Keratinocyte (primary cell): ENCODE measurements at regions not wholly inside any gene's neighbourhood (a gene's known extent, or its start where the extent isn't known, plus 50 kb on each side); places are given as distances from the start of the nearest gene placed in this dataset.
A peak's percentile ranks its signal among the peaks of the same experiment; 100 is the strongest.

Source experiments
- DNase-seq: peaks from one replicate; pipeline ENCODE4 v3.0.0-alpha.2; 2011; ENCODE audit warnings: low read depth, missing footprints, low spot score
- FAIRE-seq: peaks from 2 replicates; lab custom pipeline; 2011; peaks lifted over from hg19 to GRCh38; lab: Jason Lieb, UNC
- H2AFZ ChIP-seq: 2 replicates; pipeline ENCODE4 v1.6.0; 2012; ENCODE audit warnings: low read length, control low read depth, inconsistent platforms; ENCODE audit not compliant: control insufficient read depth
- H3K27ac ChIP-seq: 2 replicates; pipeline ENCODE4 v1.5.1; 2011; ENCODE audit warnings: low read length; ENCODE audit not compliant: control insufficient read depth, insufficient read depth
- H3K27me3 ChIP-seq: 3 replicates; pipeline ENCODE4 v1.6.0; 2011; ENCODE audit warnings: low read length; ENCODE audit not compliant: control insufficient read depth, insufficient read depth; ENCODE audit errors: extremely low read depth
- H3K36me3 ChIP-seq, 2 experiments: 2 replicates in 1 of 2; 3 replicates in 1 of 2; pipeline ENCODE4 v1.5.1; 2011; ENCODE audit warnings: low read length in 2 of 2, mild to moderate bottlenecking in 1 of 2; ENCODE audit not compliant: control insufficient read depth in 2 of 2, insufficient read depth in 2 of 2; ENCODE audit errors: extremely low read depth in 1 of 2
- H3K4me1 ChIP-seq: 3 replicates; pipeline ENCODE4 v1.5.1; 2011; ENCODE audit warnings: low read length; ENCODE audit not compliant: control insufficient read depth, insufficient read depth; ENCODE audit errors: extremely low read depth
- H3K4me2 ChIP-seq: 3 replicates; pipeline ENCODE4 v1.6.0; 2011; ENCODE audit warnings: low read depth, low read length; ENCODE audit not compliant: control insufficient read depth, insufficient read depth; ENCODE audit errors: extremely low read depth
- H3K4me3 ChIP-seq, 3 experiments: fragments of 200-600 bp in 1 of 3; sonication (generic) in 1 of 3; 2 replicates in 2 of 3; 3 replicates in 1 of 3; pipeline ENCODE4 v1.5.1; 2011 to 2016; ENCODE audit warnings: low read length in 3 of 3, mild to moderate bottlenecking in 3 of 3, control low read depth in 2 of 3, inconsistent platforms in 1 of 3, low read depth in 1 of 3, mixed read lengths in 1 of 3, mixed run types in 1 of 3, moderate library complexity in 1 of 3; ENCODE audit not compliant: control insufficient read depth in 2 of 3, insufficient read depth in 2 of 3; ENCODE audit errors: extremely low read depth in 1 of 3
- H3K79me2 ChIP-seq: 2 replicates; pipeline ENCODE4 v1.6.0; 2012; ENCODE audit warnings: low read length; ENCODE audit not compliant: control insufficient read depth, insufficient read depth
- H3K9ac ChIP-seq: 3 replicates; pipeline ENCODE4 v1.6.0; 2011; ENCODE audit warnings: low read length; ENCODE audit not compliant: control insufficient read depth, insufficient read depth; ENCODE audit errors: extremely low read depth
- H3K9me1 ChIP-seq: 3 replicates; pipeline ENCODE4 v1.6.0; 2011; ENCODE audit warnings: low read length; ENCODE audit not compliant: control insufficient read depth, insufficient read depth; ENCODE audit errors: extremely low read depth
- H3K9me3 ChIP-seq: 2 replicates; pipeline ENCODE4 v1.5.1; 2012; ENCODE audit warnings: low read depth, low read length; ENCODE audit not compliant: control insufficient read depth
- H4K20me1 ChIP-seq: 3 replicates; pipeline ENCODE4 v1.6.0; 2011; ENCODE audit warnings: low read length; ENCODE audit not compliant: control insufficient read depth, insufficient read depth; ENCODE audit errors: extremely low read depth
- CTCF ChIP-seq, 3 experiments: IDR thresholded peaks in 1 of 3; conservative IDR thresholded peaks in 1 of 3; optimal IDR thresholded peaks in 1 of 3; 2 replicates in 2 of 3; 3 replicates in 1 of 3; pipeline versions ENCODE3 to v1.5.1; 2011; ENCODE audit warnings: low read length in 3 of 3, mild to moderate bottlenecking in 3 of 3, moderate library complexity in 2 of 3, control low read depth in 1 of 3, inconsistent platforms in 1 of 3; ENCODE audit not compliant: insufficient read depth in 2 of 3; ENCODE audit errors: extremely low read depth in 1 of 3
- EZH2 ChIP-seq: IDR thresholded peaks from one replicate; pipeline ENCODE4 v1.6.1; 2012; ENCODE audit warnings: inconsistent platforms, mild to moderate bottlenecking, low read length, moderate library complexity
- dilution Hi-C: fragments of 300-500 bp; cut with MboI; formaldehyde crosslinking; loops from one replicate; pipeline ENCODE4 v1.7.0; 2020; ENCODE audit warnings: low sequenced_read_pairs; ENCODE audit not compliant: extremely low pct_ligation_motif_present

DNA sequence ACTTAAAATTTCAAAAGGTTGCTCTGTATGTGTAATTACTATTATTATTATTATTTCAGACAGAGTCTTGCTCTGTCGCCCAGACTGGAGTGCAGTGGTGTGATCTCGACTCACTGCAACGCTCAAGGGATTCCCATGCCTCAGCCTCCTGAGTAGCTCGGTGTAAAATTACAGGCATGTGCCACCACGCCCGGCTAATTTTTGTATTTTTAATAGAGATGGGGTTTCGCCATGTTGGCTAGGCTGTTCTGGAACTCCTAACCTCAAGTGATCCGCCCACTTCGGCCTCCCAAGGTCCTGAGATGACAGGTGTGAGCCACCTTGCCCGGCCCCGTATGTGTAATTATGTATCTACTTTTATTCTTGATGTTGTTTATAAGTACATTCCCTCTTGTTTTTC lies 65.3 kb upstream of the ZNF217 start:
- Histone ChIP-seq H3K36me3 (no peaks in the 10 kb centered on the region), H3K9me1 (no peaks in the 10 kb centered on the region), H3K79me2 (no peaks in the 10 kb centered on the region), H3K4me3 (no peak overlapping the region), H3K27me3 (no peaks in the 10 kb centered on the region), H3K4me2 (no peak overlapping the region), H3K9me3 (no peaks in the 10 kb centered on the region), H3K9ac (no peak overlapping the region), H3K4me1 (peaks cover 55% of the 10 kb centered on the region), H3K27ac (peak overlapping the region; percentile 33), H4K20me1 (no peaks in the 10 kb centered on the region), H2AFZ (no peak overlapping the region)
- no peak for DNase-seq
- FAIRE-seq, result no peak
- no peak for TF ChIP-seq EZH2
- dilution Hi-C loops, result no loop called here

- dilution Hi-C loops, result no loop called here
- no peaks in the 10 kb centered on the region for H3K27me3 ChIP-seq
- H3K27ac ChIP-seq, result peak overlapping the region; percentile 33
- no peaks in the 10 kb centered on the region for H3K9me3 ChIP-seq
- H3K4me1 ChIP-seq, result peaks cover 56% of the 10 kb centered on the region
- no peak for DNase-seq
- H3K79me2 ChIP-seq, result no peaks in the 10 kb centered on the region
- no peaks in the 10 kb centered on the region for H3K36me3 ChIP-seq
- no peaks in the 10 kb centered on the region for H3K9me1 ChIP-seq
- FAIRE-seq, result no peak
- H2AFZ ChIP-seq, result no peak overlapping the region
- no peak overlapping the region for H3K4me2 ChIP-seq
- no peaks in the 10 kb centered on the region for H4K20me1 ChIP-seq
- no peak for TF ChIP-seq CTCF (optimal IDR thresholded peaks at IDR 0.05 in 1 of 3, IDR thresholded peaks at IDR 0.05 in 1 of 3, conservative IDR thresholded peaks at IDR 0.05 in 1 of 3; ENCODE audit: extremely low read depth in 1 of 3, insufficient read depth in 2 of 3, low read length in 3 of 3)
- no peak for TF ChIP-seq EZH2
- no peak overlapping the region for H3K4me3 ChIP-seq
- no peak overlapping the region for H3K9ac ChIP-seq
Observed at GRCh38 chr20:53658322-53658721, 64.7 kb upstream of the ZNF217 start.

GRCh38 chr20:53657732-53658131 lies 64.1 kb upstream of the ZNF217 start:
- H3K4me3 ChIP-seq, result no peak overlapping the region
- no peaks in the 10 kb centered on the region for H3K79me2 ChIP-seq
- no peaks in the 10 kb centered on the region for H3K27me3 ChIP-seq
- H3K9me3 ChIP-seq, result no peaks in the 10 kb centered on the region
- peak overlapping the region; percentile 37 for H2AFZ ChIP-seq
- no peaks in the 10 kb centered on the region for H3K36me3 ChIP-seq
- dilution Hi-C loops, result no loop called here
- peak overlapping the region; percentile 34 for H3K27ac ChIP-seq
- FAIRE-seq (no peak), DNase-seq (no peak)
- no peaks in the 10 kb centered on the region for H3K9me1 ChIP-seq
- no peak overlapping the region for H3K4me2 ChIP-seq
- peaks cover 59% of the 10 kb centered on the region for H3K4me1 ChIP-seq
- H4K20me1 ChIP-seq, result no peaks in the 10 kb centered on the region
- peak overlapping the region; percentile 30 for H3K9ac ChIP-seq
- TF ChIP-seq CTCF (optimal IDR thresholded peaks at IDR 0.05 in 1 of 3, IDR thresholded peaks at IDR 0.05 in 1 of 3, conservative IDR thresholded peaks at IDR 0.05 in 1 of 3; ENCODE audit: extremely low read depth in 1 of 3, insufficient read depth in 2 of 3, low read length in 3 of 3) (no peak), EZH2 (no peak)
